ENCODE measurements at regions not wholly inside any gene's neighbourhood (a gene's known extent, or its start where the extent isn't known, plus 50 kb on each side); places are given as distances from the start of the nearest gene placed in this dataset.

- Histone ChIP-seq H3K9me2 (replicated peaks; ENCODE audit: insufficient read depth, low read length) (no peaks in the 10 kb centered on the region), H3F3A (ENCODE audit: insufficient read depth) (no peaks in the 10 kb centered on the region), H3K4me3 (ENCODE audit: insufficient read depth, low read length, poor library complexity, severe bottlenecking) (no peak overlapping the region), H2AFZ (ENCODE audit: low read depth, low read length, severe bottlenecking) (no peak overlapping the region), H3K27ac (ENCODE audit: low read depth, low read length) (no peak overlapping the region), H4K20me1 (ENCODE audit: low read depth, low read length) (no peaks in the 10 kb centered on the region), H3K4me2 (ENCODE audit: low read depth, low read length, poor library complexity, severe bottlenecking) (no peak overlapping the region), H3K36me3 (ENCODE audit: low read length) (no peaks in the 10 kb centered on the region), H3K9ac (ENCODE audit: low read length) (no peak overlapping the region), H3K9me3 (ENCODE audit: insufficient read depth, low read length) (no peaks in the 10 kb centered on the region), H3K79me2 (ENCODE audit: insufficient read depth, low read length) (no peaks in the 10 kb centered on the region), H3K27me3 (ENCODE audit: low read length) (no peaks in the 10 kb centered on the region)
- TF ChIP-seq EZH2phosphoT487 (conservative IDR thresholded peaks at IDR 0.05; ENCODE audit: low read length): no peak
- no peak for TF ChIP-seq CTCF (IDR thresholded peaks at IDR 0.05; ENCODE audit: insufficient read depth, low read length, poor library complexity, severe bottlenecking)
These were observed 292.5 kb downstream of the TDRD15 start for GRCh38 chr2:21416226-21416625.

DNA sequence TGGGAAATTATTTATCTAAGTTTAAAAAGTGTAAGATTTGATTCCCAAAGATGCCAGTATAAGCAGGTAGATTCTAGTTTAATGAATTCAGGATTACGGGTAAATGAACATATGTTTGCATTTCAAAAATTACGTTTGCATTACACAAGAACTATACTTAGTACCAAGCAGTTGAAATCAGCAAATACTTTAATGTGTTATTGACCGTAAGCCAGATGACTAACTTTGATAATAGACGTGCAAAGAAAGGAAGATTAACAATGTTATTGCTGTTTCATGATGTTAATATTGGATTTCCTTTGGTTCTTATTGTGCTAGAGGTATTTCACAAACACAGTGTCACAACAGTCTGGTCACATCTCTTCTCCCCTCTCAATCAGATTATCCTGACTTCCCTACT, 294.7 kb downstream of the TDRD15 start:
- Histone ChIP-seq H3K36me3 (ENCODE audit: low read length) (no peaks in the 10 kb centered on the region), H3K79me2 (ENCODE audit: insufficient read depth, low read length) (no peaks in the 10 kb centered on the region), H3F3A (ENCODE audit: insufficient read depth) (no peaks in the 10 kb centered on the region), H2AFZ (ENCODE audit: low read depth, low read length, severe bottlenecking) (no peak overlapping the region), H3K4me2 (ENCODE audit: low read depth, low read length, poor library complexity, severe bottlenecking) (no peak overlapping the region), H3K27ac (ENCODE audit: low read depth, low read length) (no peak overlapping the region), H4K20me1 (ENCODE audit: low read depth, low read length) (no peaks in the 10 kb centered on the region), H3K9me2 (replicated peaks; ENCODE audit: insufficient read depth, low read length) (no peaks in the 10 kb centered on the region), H3K4me3 (ENCODE audit: insufficient read depth, low read length, poor library complexity, severe bottlenecking) (no peak overlapping the region), H3K9me3 (ENCODE audit: insufficient read depth, low read length) (no peaks in the 10 kb centered on the region), H3K27me3 (ENCODE audit: low read length) (no peaks in the 10 kb centered on the region), H3K9ac (ENCODE audit: low read length) (no peak overlapping the region)
- TF ChIP-seq CTCF (IDR thresholded peaks at IDR 0.05; ENCODE audit: insufficient read depth, low read length, poor library complexity, severe bottlenecking) (no peak), EZH2phosphoT487 (conservative IDR thresholded peaks at IDR 0.05; ENCODE audit: low read length) (no peak)

GRCh38 chr2:21420553-21421335, 297.0 kb downstream of the TDRD15 start:
- TF ChIP-seq EZH2phosphoT487 (conservative IDR thresholded peaks at IDR 0.05; ENCODE audit: low read length) (no peak), CTCF (IDR thresholded peaks at IDR 0.05; ENCODE audit: insufficient read depth, low read length, poor library complexity, severe bottlenecking) (no peak)

More at GRCh38 chr2:21420553-21421335, 297.0 kb downstream of the TDRD15 start:
- no peak overlapping the region for H3K27ac ChIP-seq (ENCODE audit: low read depth, low read length)
- no peak overlapping the region for H2AFZ ChIP-seq (ENCODE audit: low read depth, low read length, severe bottlenecking)
- H3K27me3 ChIP-seq (ENCODE audit: low read length): no peaks in the 10 kb centered on the region
- no peaks in the 10 kb centered on the region for H3K9me2 ChIP-seq (replicated peaks; ENCODE audit: insufficient read depth, low read length)
- H3K4me2 ChIP-seq (ENCODE audit: low read depth, low read length, poor library complexity, severe bottlenecking): no peak overlapping the region
- H3K79me2 ChIP-seq (ENCODE audit: insufficient read depth, low read length): no peaks in the 10 kb centered on the region
- H4K20me1 ChIP-seq (ENCODE audit: low read depth, low read length): no peaks in the 10 kb centered on the region
- no peaks in the 10 kb centered on the region for H3K9me3 ChIP-seq (ENCODE audit: insufficient read depth, low read length)
- H3F3A ChIP-seq (ENCODE audit: insufficient read depth): no peaks in the 10 kb centered on the region
- H3K36me3 ChIP-seq (ENCODE audit: low read length): no peaks in the 10 kb centered on the region
- H3K4me3 ChIP-seq (ENCODE audit: insufficient read depth, low read length, poor library complexity, severe bottlenecking): no peak overlapping the region
- H3K9ac ChIP-seq (ENCODE audit: low read length): no peak overlapping the region
